ENCODE measurements at regions not wholly inside any gene's neighbourhood (a gene's known extent, or its start where the extent isn't known, plus 50 kb on each side); places are given as distances from the start of the nearest gene placed in this dataset.
A peak's percentile ranks its signal among the peaks of the same experiment; 100 is the strongest.

GRCh38 chr13:37450276-37450675 is 148.3 kb downstream of the POSTN start:
- Histone ChIP-seq H3K27ac (ENCODE audit: low read depth, low read length) (no peak overlapping the region), H3K9me3 (ENCODE audit: control insufficient read depth, insufficient read depth, low read length) (no peaks in the 10 kb centered on the region), H3K36me3 (ENCODE audit: control insufficient read depth, insufficient read depth, low read length) (no peaks in the 10 kb centered on the region), H3K4me3 (ENCODE audit: low read depth, low read length) (no peak overlapping the region), H3K27me3 (ENCODE audit: control insufficient read depth, insufficient read depth, low read length) (no peaks in the 10 kb centered on the region), H3K4me1 (ENCODE audit: control insufficient read depth, insufficient read depth, low read length) (no peaks in the 10 kb centered on the region)
- DNase-seq (ENCODE audit: low read depth in 4 of 6, low spot score in 6 of 6), result no peak
- 100% methylated on average over 1 of the region's 2 CpGs for WGBS (ENCODE audit: insufficient coverage)

- peak in 2 of 6 donors; percentile 3 to 10 for DNase-seq (ENCODE audit: low read depth in 4 of 6, low spot score in 6 of 6)
- Histone ChIP-seq H3K4me1 (ENCODE audit: control insufficient read depth, insufficient read depth, low read length) (no peaks in the 10 kb centered on the region), H3K27ac (ENCODE audit: low read depth, low read length) (no peak overlapping the region), H3K27me3 (ENCODE audit: control insufficient read depth, insufficient read depth, low read length) (no peaks in the 10 kb centered on the region), H3K36me3 (ENCODE audit: control insufficient read depth, insufficient read depth, low read length) (no peaks in the 10 kb centered on the region), H3K4me3 (ENCODE audit: low read depth, low read length) (no peak overlapping the region), H3K9me3 (ENCODE audit: control insufficient read depth, insufficient read depth, low read length) (no peaks in the 10 kb centered on the region)
- 40% methylated on average over 1 of the region's 1 CpG for WGBS (ENCODE audit: insufficient coverage)
These were observed 150.4 kb downstream of the POSTN start for GRCh38 chr13:37448153-37448552.

- H3K4me1 ChIP-seq (ENCODE audit: control insufficient read depth, insufficient read depth, low read length), result no peaks in the 10 kb centered on the region
- H3K27ac ChIP-seq (ENCODE audit: low read depth, low read length), result no peak overlapping the region
- no peaks in the 10 kb centered on the region for H3K9me3 ChIP-seq (ENCODE audit: control insufficient read depth, insufficient read depth, low read length)
- no peaks in the 10 kb centered on the region for H3K27me3 ChIP-seq (ENCODE audit: control insufficient read depth, insufficient read depth, low read length)
- H3K4me3 ChIP-seq (ENCODE audit: low read depth, low read length), result no peak overlapping the region
- DNase-seq (ENCODE audit: low read depth in 4 of 6, low spot score in 6 of 6), result no peak
- WGBS (ENCODE audit: insufficient coverage), result 89% methylated on average over 1 of the region's 3 CpGs
- no peaks in the 10 kb centered on the region for H3K36me3 ChIP-seq (ENCODE audit: control insufficient read depth, insufficient read depth, low read length)
These were observed 152.1 kb downstream of the POSTN start for GRCh38 chr13:37446503-37446902.

- H3K27ac ChIP-seq (ENCODE audit: low read depth, low read length), result no peak overlapping the region
- no peaks in the 10 kb centered on the region for H3K9me3 ChIP-seq (ENCODE audit: control insufficient read depth, insufficient read depth, low read length)
- H3K4me1 ChIP-seq (ENCODE audit: control insufficient read depth, insufficient read depth, low read length), result no peaks in the 10 kb centered on the region
- DNase-seq (ENCODE audit: low read depth in 4 of 6, low spot score in 6 of 6), result no peak
- H3K36me3 ChIP-seq (ENCODE audit: control insufficient read depth, insufficient read depth, low read length), result no peaks in the 10 kb centered on the region
- H3K27me3 ChIP-seq (ENCODE audit: control insufficient read depth, insufficient read depth, low read length), result no peaks in the 10 kb centered on the region
- H3K4me3 ChIP-seq (ENCODE audit: low read depth, low read length), result no peak overlapping the region
- 100% methylated on average over 1 of the region's 1 CpG for WGBS (ENCODE audit: insufficient coverage)
These were observed 155.0 kb downstream of the POSTN start for GRCh38 chr13:37443538-37443937.

- no peak overlapping the region for H3K4me3 ChIP-seq (ENCODE audit: low read depth, low read length)
- no peaks in the 10 kb centered on the region for H3K9me3 ChIP-seq (ENCODE audit: control insufficient read depth, insufficient read depth, low read length)
- WGBS (ENCODE audit: insufficient coverage), result no CpG with 5 or more reads among the region's 1 CpG
- H3K27me3 ChIP-seq (ENCODE audit: control insufficient read depth, insufficient read depth, low read length), result no peaks in the 10 kb centered on the region
- H3K4me1 ChIP-seq (ENCODE audit: control insufficient read depth, insufficient read depth, low read length), result no peaks in the 10 kb centered on the region
- H3K27ac ChIP-seq (ENCODE audit: low read depth, low read length), result no peak overlapping the region
- no peak for DNase-seq (ENCODE audit: low read depth in 4 of 6, low spot score in 6 of 6)
- no peaks in the 10 kb centered on the region for H3K36me3 ChIP-seq (ENCODE audit: control insufficient read depth, insufficient read depth, low read length)
These were observed 155.6 kb downstream of the POSTN start for GRCh38 chr13:37442996-37443395.

GRCh38 chr13:37435881-37436280 is 162.7 kb downstream of the POSTN start:
- no peak for DNase-seq (ENCODE audit: low read depth in 4 of 6, low spot score in 6 of 6)
- H3K27me3 ChIP-seq (ENCODE audit: control insufficient read depth, insufficient read depth, low read length), result no peaks in the 10 kb centered on the region
- no peak overlapping the region for H3K27ac ChIP-seq (ENCODE audit: low read depth, low read length)
- no peak overlapping the region for H3K4me3 ChIP-seq (ENCODE audit: low read depth, low read length)
- WGBS (ENCODE audit: insufficient coverage), result no CpG with 5 or more reads among the region's 1 CpG
- H3K36me3 ChIP-seq (ENCODE audit: control insufficient read depth, insufficient read depth, low read length), result no peaks in the 10 kb centered on the region
- no peaks in the 10 kb centered on the region for H3K4me1 ChIP-seq (ENCODE audit: control insufficient read depth, insufficient read depth, low read length)
- no peaks in the 10 kb centered on the region for H3K9me3 ChIP-seq (ENCODE audit: control insufficient read depth, insufficient read depth, low read length)

GRCh38 chr13:37433086-37433485 is 165.5 kb downstream of the POSTN start:
- no peaks in the 10 kb centered on the region for H3K27me3 ChIP-seq (ENCODE audit: control insufficient read depth, insufficient read depth, low read length)
- no peak overlapping the region for H3K27ac ChIP-seq (ENCODE audit: low read depth, low read length)
- H3K4me3 ChIP-seq (ENCODE audit: low read depth, low read length), result no peak overlapping the region
- H3K4me1 ChIP-seq (ENCODE audit: control insufficient read depth, insufficient read depth, low read length), result no peaks in the 10 kb centered on the region
- no peaks in the 10 kb centered on the region for H3K36me3 ChIP-seq (ENCODE audit: control insufficient read depth, insufficient read depth, low read length)
- H3K9me3 ChIP-seq (ENCODE audit: control insufficient read depth, insufficient read depth, low read length), result no peaks in the 10 kb centered on the region
- no CpG with 5 or more reads among the region's 1 CpG for WGBS (ENCODE audit: insufficient coverage)
- no peak for DNase-seq (ENCODE audit: low read depth in 4 of 6, low spot score in 6 of 6)

GRCh38 chr13:37429976-37430375 is 168.6 kb downstream of the POSTN start:
- no peak for DNase-seq (ENCODE audit: low read depth in 4 of 6, low spot score in 6 of 6)
- Histone ChIP-seq H3K27ac (ENCODE audit: low read depth, low read length) (no peak overlapping the region), H3K4me3 (ENCODE audit: low read depth, low read length) (no peak overlapping the region), H3K4me1 (ENCODE audit: control insufficient read depth, insufficient read depth, low read length) (no peaks in the 10 kb centered on the region), H3K36me3 (ENCODE audit: control insufficient read depth, insufficient read depth, low read length) (no peaks in the 10 kb centered on the region), H3K9me3 (ENCODE audit: control insufficient read depth, insufficient read depth, low read length) (no peaks in the 10 kb centered on the region), H3K27me3 (ENCODE audit: control insufficient read depth, insufficient read depth, low read length) (no peaks in the 10 kb centered on the region)
- 100% methylated on average over 2 of the region's 2 CpGs for WGBS (ENCODE audit: insufficient coverage)

- Histone ChIP-seq H3K4me1 (ENCODE audit: control insufficient read depth, insufficient read depth, low read length) (no peaks in the 10 kb centered on the region), H3K27me3 (ENCODE audit: control insufficient read depth, insufficient read depth, low read length) (no peaks in the 10 kb centered on the region), H3K9me3 (ENCODE audit: control insufficient read depth, insufficient read depth, low read length) (no peaks in the 10 kb centered on the region), H3K4me3 (ENCODE audit: low read depth, low read length) (no peak overlapping the region), H3K27ac (ENCODE audit: low read depth, low read length) (no peak overlapping the region), H3K36me3 (ENCODE audit: control insufficient read depth, insufficient read depth, low read length) (no peaks in the 10 kb centered on the region)
- no peak for DNase-seq (ENCODE audit: low read depth in 4 of 6, low spot score in 6 of 6)
- WGBS (ENCODE audit: insufficient coverage), result no CpG with 5 or more reads among the region's 3 CpGs
These were observed 170.6 kb downstream of the POSTN start for GRCh38 chr13:37427843-37428494.

GRCh38 chr13:37418490-37418889 is 180.1 kb downstream of the POSTN start:
- no peaks in the 10 kb centered on the region for H3K36me3 ChIP-seq (ENCODE audit: control insufficient read depth, insufficient read depth, low read length)
- WGBS (ENCODE audit: insufficient coverage), result 70% methylated on average over 1 of the region's 2 CpGs
- no peak overlapping the region for H3K4me3 ChIP-seq (ENCODE audit: low read depth, low read length)
- no peaks in the 10 kb centered on the region for H3K4me1 ChIP-seq (ENCODE audit: control insufficient read depth, insufficient read depth, low read length)
- H3K9me3 ChIP-seq (ENCODE audit: control insufficient read depth, insufficient read depth, low read length), result no peaks in the 10 kb centered on the region
- no peaks in the 10 kb centered on the region for H3K27me3 ChIP-seq (ENCODE audit: control insufficient read depth, insufficient read depth, low read length)
- DNase-seq (ENCODE audit: low read depth in 4 of 6, low spot score in 6 of 6), result no peak
- H3K27ac ChIP-seq (ENCODE audit: low read depth, low read length), result no peak overlapping the region

Data from spinal cord (tissue), 9 donors.